CD4-positive, alpha-beta T cell treated with Interleukin-10 for 1 hour (primary cell): ENCODE measurements at regions not wholly inside any gene's neighbourhood (a gene's known extent, or its start where the extent isn't known, plus 50 kb on each side); places are given as distances from the start of the nearest gene placed in this dataset.
"Not testable (repeated sequence)": the region's sequence is repeated elsewhere in the genome, so short reads cannot be mapped to it uniquely, and the experiment has no call there.

ENCODE experiments used
- DNase-seq: peaks from one replicate; pipeline ENCODE4 v3.0.0-alpha.2; 2020

DNA sequence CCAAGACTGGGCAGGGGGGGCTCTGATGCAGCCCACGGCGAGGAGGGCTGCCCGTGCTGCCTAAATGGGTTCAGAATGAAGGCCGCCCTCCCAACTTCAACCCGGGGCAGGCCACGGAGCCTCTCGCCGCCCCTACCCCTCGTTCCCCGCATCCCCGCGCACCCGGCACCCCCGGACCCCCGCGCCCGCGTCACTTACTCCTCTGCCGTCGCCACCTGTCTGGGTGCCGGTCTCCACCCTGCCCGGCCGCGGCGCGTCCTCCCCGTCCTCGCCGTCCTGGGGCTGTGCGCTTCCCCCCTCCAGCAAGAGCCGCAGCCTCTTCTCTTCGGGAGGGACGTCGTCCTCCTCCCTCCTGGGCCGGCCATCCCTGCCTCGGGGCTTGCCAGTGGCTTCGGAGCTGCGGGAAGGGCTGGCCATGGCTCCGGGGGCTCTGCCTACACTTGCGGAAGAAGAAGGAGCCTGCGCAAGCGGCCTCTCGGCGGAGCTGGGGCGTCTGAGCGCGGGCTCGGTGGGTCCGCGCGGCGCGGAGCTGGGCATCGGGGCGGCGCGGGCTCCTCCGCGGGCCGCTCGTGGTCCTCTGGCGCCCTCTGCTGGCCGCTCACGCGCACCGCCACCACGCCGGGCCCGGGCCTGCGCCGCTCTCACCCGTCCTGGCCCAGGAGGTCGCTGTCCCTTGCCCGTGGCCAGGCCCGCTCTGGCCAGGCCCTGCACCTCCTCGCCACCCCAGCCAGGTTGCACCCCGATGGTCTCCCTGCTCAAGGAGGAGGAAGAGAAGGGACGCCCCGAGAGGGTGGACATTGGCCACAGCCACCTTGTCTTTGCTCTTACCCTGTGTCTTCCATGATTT is 59.3 kb upstream of the CLEC6A start:
- DNase-seq, result peak; percentile 64

DNA sequence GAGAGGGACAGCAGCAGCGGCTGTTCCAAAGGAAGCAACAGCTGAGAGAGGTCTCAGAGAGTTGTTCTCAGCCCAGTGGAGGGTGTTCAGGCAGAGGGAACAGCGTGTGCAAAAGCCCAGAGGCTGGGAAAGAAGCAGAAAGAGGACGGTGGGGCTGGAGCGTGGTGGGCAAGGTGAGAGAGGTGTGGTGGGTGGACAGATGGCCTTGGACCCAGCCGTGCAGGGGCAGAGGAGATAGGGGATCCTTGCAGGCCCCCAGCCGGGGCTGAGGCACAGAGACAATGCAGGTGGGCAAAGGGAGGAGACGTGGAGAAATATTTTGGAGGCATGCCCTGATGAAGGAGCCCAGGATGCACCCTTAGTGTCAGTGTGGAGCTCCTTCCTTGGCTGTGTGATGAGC is 58.4 kb upstream of the CLEC6A start:
- DNase-seq, result not testable (repeated sequence)

DNA sequence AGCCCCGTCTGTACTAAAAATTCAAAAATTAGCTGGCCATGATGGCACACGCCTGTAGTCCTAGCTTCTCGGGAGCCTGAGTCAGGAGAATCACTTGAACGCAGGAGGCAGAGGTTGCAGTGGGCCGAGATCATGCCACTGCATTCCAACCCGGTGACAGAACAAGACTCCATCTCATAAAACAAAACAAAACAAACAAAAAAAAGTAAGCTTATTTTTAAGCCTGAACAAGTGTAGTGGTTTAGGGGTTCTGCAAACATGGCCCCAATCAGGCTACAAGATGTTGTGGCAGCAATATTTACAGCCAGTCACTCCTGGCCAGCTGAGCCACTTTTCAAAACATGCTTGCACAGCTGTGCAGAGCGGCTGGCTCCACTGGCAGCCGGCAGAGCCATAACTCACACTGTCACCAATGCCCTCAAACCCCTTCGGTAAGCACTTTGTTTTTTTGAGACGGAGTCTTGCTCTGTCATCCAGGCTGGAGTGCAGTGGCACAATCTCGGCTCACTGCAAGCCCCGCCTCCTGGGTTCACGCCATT is 56.2 kb upstream of the CLEC6A start:
- DNase-seq, result not testable (repeated sequence)

DNA sequence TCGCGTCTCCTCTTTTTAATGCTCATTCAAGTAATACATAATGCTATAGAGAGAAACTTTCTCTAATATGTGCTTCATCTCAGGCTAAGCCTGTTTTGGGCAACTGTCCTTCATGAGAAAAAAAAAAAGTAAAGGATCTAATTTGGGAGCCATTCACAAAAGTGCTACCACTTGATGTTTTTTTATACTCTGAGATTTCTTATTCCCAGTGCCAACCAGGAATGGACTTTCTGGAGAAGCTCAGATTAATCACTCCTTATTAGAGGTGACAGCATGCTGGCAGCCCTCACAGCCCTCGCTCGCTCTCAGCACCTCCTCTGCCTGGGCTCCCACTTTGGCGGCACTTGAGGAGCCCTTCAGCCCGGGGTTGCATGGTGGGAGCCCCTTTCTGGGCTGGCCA is 51.9 kb upstream of the CLEC6A start:
- DNase-seq, result not testable (repeated sequence)

DNA sequence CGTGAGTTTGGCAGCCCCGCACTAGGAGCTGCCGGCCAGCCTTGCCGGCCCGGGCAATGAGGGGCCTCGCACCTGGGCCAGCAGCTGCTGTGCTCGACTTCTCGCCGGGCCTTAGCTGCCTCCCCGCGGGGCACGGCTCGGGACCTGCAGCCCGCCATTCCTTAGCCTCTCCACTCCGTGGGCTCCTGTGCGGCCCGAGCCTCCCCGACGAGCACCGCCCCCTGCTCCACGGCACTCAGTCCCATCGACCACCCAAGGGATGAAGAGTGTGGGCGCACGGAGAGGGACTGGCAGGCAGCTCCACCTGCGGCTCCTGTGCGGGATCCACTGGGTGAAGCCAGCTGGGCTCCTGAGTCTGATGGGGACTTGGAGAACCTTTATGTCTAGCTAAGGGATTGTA is 51.4 kb upstream of the CLEC6A start:
- DNase-seq, result not testable (repeated sequence)
